ENCODE measurements at regions not wholly inside any gene's neighbourhood (a gene's known extent, or its start where the extent isn't known, plus 50 kb on each side); places are given as distances from the start of the nearest gene placed in this dataset.

DNA sequence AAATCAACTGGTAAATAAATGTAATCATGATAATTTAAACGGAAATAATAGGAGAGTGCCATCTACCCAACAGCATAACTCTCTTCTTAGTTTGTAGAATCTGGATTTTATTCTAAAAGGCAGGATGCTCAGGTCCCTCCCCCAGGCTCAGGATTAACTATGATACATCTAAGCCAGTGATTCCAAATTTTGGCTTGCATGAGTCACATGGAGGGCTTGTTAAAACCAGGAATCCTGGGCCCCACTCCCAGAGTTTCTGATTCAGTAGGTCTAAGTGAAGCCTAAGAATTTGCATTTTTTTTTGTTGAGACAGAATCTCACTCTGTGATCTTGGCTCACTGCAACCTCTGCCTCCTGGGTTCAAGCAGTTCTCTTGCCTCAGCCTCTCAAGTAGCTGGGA, 62.3 kb upstream of the ZFR start:
- TF ChIP-seq, protein P1, sequence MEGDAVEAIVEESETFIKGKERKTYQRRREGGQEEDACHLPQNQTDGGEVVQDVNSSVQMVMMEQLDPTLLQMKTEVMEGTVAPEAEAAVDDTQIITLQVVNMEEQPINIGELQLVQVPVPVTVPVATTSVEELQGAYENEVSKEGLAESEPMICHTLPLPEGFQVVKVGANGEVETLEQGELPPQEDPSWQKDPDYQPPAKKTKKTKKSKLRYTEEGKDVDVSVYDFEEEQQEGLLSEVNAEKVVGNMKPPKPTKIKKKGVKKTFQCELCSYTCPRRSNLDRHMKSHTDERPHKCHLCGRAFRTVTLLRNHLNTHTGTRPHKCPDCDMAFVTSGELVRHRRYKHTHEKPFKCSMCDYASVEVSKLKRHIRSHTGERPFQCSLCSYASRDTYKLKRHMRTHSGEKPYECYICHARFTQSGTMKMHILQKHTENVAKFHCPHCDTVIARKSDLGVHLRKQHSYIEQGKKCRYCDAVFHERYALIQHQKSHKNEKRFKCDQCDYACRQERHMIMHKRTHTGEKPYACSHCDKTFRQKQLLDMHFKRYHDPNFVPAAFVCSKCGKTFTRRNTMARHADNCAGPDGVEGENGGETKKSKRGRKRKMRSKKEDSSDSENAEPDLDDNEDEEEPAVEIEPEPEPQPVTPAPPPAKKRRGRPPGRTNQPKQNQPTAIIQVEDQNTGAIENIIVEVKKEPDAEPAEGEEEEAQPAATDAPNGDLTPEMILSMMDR (conservative IDR thresholded peaks at IDR 0.05): no peak
- TF ChIP-seq EZH2 (IDR thresholded peaks at IDR 0.05; ENCODE audit: low read depth): no peak

Data from PC-9 (cell line).